ENCODE measurements at regions not wholly inside any gene's neighbourhood (a gene's known extent, or its start where the extent isn't known, plus 50 kb on each side); places are given as distances from the start of the nearest gene placed in this dataset.

GRCh38 chrX:112233164-112233563 is 150.6 kb upstream of the TRPC5 start:
- TF ChIP-seq CTCF (IDR thresholded peaks at IDR 0.05) (no peak), POLR2A (IDR thresholded peaks at IDR 0.05; ENCODE audit: low read depth) (no peak)

Measured in esophagus muscularis mucosa (tissue), 3 donors.